ENCODE measurements at regions not wholly inside any gene's neighbourhood (a gene's known extent, or its start where the extent isn't known, plus 50 kb on each side); places are given as distances from the start of the nearest gene placed in this dataset.
"Not testable (repeated sequence)": the region's sequence is repeated elsewhere in the genome, so short reads cannot be mapped to it uniquely, and the experiment has no call there.

GRCh38 chr2:78814331-78814986 is 211.0 kb upstream of the REG3G start:
- no peak overlapping the region for H3K27ac ChIP-seq
- TF ChIP-seq, protein P1, sequence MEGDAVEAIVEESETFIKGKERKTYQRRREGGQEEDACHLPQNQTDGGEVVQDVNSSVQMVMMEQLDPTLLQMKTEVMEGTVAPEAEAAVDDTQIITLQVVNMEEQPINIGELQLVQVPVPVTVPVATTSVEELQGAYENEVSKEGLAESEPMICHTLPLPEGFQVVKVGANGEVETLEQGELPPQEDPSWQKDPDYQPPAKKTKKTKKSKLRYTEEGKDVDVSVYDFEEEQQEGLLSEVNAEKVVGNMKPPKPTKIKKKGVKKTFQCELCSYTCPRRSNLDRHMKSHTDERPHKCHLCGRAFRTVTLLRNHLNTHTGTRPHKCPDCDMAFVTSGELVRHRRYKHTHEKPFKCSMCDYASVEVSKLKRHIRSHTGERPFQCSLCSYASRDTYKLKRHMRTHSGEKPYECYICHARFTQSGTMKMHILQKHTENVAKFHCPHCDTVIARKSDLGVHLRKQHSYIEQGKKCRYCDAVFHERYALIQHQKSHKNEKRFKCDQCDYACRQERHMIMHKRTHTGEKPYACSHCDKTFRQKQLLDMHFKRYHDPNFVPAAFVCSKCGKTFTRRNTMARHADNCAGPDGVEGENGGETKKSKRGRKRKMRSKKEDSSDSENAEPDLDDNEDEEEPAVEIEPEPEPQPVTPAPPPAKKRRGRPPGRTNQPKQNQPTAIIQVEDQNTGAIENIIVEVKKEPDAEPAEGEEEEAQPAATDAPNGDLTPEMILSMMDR (IDR thresholded peaks at IDR 0.05) = no peak
- TF ChIP-seq POLR2AphosphoS5 (IDR thresholded peaks at IDR 0.05; ENCODE audit: insufficient read depth in 1 of 2, low read depth in 1 of 2) = no peak
- no peak for TF ChIP-seq POLR2A (IDR thresholded peaks at IDR 0.05)
- intact Hi-C loops (cut with DNase I) = no loop called here
- no peak for DNase-seq (ENCODE audit: extremely low spot score in 2 of 2)
- H3K4me1 ChIP-seq = no peaks in the 10 kb centered on the region
- no peaks in the 10 kb centered on the region for H3K27me3 ChIP-seq
- no peaks in the 10 kb centered on the region for H3K9me3 ChIP-seq
- no peak overlapping the region for H3K4me3 ChIP-seq
- no peaks in the 10 kb centered on the region for H3K36me3 ChIP-seq

- Histone ChIP-seq H3K27me3 (no peaks in the 10 kb centered on the region), H3K4me1 (no peaks in the 10 kb centered on the region), H3K27ac (no peak overlapping the region), H3K36me3 (no peaks in the 10 kb centered on the region), H3K4me3 (no peak overlapping the region), H3K9me3 (no peaks in the 10 kb centered on the region)
- intact Hi-C loops (cut with DNase I) = no loop called here
- TF ChIP-seq POLR2AphosphoS5 (IDR thresholded peaks at IDR 0.05; ENCODE audit: insufficient read depth in 1 of 2, low read depth in 1 of 2) (no peak), POLR2A (IDR thresholded peaks at IDR 0.05) (no peak)
- TF ChIP-seq, protein P1 (IDR thresholded peaks at IDR 0.05) = no peak
- no peak for DNase-seq (ENCODE audit: extremely low spot score in 2 of 2)
Observed at GRCh38 chr2:78817430-78817829, 208.1 kb upstream of the REG3G start.

GRCh38 chr2:78832481-78832880 is 193.0 kb upstream of the REG3G start:
- Histone ChIP-seq H3K27ac (no peak overlapping the region), H3K9me3 (no peaks in the 10 kb centered on the region), H3K27me3 (no peaks in the 10 kb centered on the region), H3K36me3 (no peaks in the 10 kb centered on the region), H3K4me3 (no peak overlapping the region), H3K4me1 (no peaks in the 10 kb centered on the region)
- no peak for TF ChIP-seq POLR2AphosphoS5 (IDR thresholded peaks at IDR 0.05; ENCODE audit: insufficient read depth in 1 of 2, low read depth in 1 of 2)
- no peak for DNase-seq (ENCODE audit: extremely low spot score in 2 of 2)
- intact Hi-C loops (cut with DNase I) = no loop called here

DNA sequence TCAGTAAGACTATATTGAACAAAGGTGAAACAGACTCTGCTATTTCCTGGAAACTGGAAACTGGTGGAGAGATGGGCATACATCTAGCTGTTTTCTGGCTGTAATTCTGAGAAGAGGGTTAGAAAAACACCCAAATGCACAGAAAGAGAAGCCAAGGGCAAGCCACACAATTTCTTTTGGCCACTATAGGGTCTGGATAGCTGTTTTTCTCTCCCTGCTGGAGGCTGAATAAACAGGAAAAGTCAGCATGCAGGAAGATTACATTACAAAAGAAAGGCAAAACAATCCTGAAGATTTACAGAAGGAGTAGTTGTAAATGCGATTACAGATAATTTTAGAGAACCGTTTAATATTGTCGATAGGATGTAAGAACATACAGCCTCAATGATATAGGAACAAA is 186.2 kb upstream of the REG3G start:
- Histone ChIP-seq H3K4me3 (no peak overlapping the region), H3K9me3 (no peaks in the 10 kb centered on the region), H3K27me3 (no peaks in the 10 kb centered on the region), H3K36me3 (no peaks in the 10 kb centered on the region), H3K27ac (no peak overlapping the region), H3K4me1 (no peaks in the 10 kb centered on the region)
- intact Hi-C loops (cut with DNase I) = no loop called here
- no peak for DNase-seq (ENCODE audit: extremely low spot score in 2 of 2)
- TF ChIP-seq POLR2AphosphoS5 (IDR thresholded peaks at IDR 0.05; ENCODE audit: insufficient read depth in 1 of 2, low read depth in 1 of 2) (no peak), POLR2A (IDR thresholded peaks at IDR 0.05) (no peak)
- TF ChIP-seq, protein P1 (IDR thresholded peaks at IDR 0.05) = no peak

GRCh38 chr2:78840311-78840710 is 185.2 kb upstream of the REG3G start:
- H3K27ac ChIP-seq; DNase-seq (ENCODE audit: extremely low spot score in 2 of 2); H3K4me3 ChIP-seq; H3K27me3 ChIP-seq; H3K4me1 ChIP-seq; H3K36me3 ChIP-seq; intact Hi-C loops (cut with DNase I); H3K9me3 ChIP-seq: not testable (repeated sequence)

DNA sequence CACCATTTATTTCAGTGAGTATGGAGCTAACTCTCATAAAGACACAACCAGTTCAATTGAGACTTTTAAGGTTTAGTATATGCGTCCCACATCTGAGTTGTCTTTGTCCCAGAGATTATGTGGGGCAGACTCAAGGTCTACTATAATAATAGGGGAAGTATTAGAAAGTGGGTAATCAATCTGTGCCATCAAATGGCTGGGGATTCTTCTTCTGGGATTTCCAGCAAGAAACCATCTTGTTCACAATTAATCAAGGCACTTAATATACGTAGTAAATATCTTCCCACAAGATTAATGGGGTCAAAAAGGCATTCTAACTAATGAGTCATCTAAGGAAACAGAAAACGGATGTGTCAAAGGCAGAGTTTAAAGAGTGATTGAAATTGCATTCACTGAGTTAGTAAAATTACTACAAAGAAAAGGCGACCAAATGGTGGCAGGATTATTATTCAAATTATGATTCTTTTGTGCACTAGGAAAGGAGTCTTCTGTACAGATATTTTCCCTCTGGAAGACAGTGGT is 179.8 kb upstream of the REG3G start:
- no peaks in the 10 kb centered on the region for H3K27me3 ChIP-seq
- TF ChIP-seq POLR2A (IDR thresholded peaks at IDR 0.05) (no peak), POLR2AphosphoS5 (IDR thresholded peaks at IDR 0.05; ENCODE audit: insufficient read depth in 1 of 2, low read depth in 1 of 2) (no peak)
- TF ChIP-seq, protein P1 (IDR thresholded peaks at IDR 0.05) = no peak
- intact Hi-C loops (cut with DNase I) = no loop called here

More for the DNA sequence above, 179.8 kb upstream of the REG3G start:
- H3K36me3 ChIP-seq = no peaks in the 10 kb centered on the region
- no peak for DNase-seq (ENCODE audit: extremely low spot score in 2 of 2)
- no peaks in the 10 kb centered on the region for H3K9me3 ChIP-seq
- H3K4me3 ChIP-seq = no peak overlapping the region
- no peak overlapping the region for H3K27ac ChIP-seq
- no peaks in the 10 kb centered on the region for H3K4me1 ChIP-seq

Data from vagina (tissue), 2 donors.